Breast epithelium (tissue), 4 donors: ENCODE measurements at regions not wholly inside any gene's neighbourhood (a gene's known extent, or its start where the extent isn't known, plus 50 kb on each side); places are given as distances from the start of the nearest gene placed in this dataset.

ENCODE experiments used
- DNase-seq, 2 donors: peaks; one replicate each; pipeline ENCODE4 v3.0.0-alpha.2; 2019; ENCODE audit warnings: low spot score in 2 of 2
- H3K27ac ChIP-seq, 2 donors: fragments of 200-600 bp; sonication (generic) in 1 of 2; one replicate each; pipeline ENCODE4 v1.5.1; 2016 to 2019; ENCODE audit warnings: mild to moderate bottlenecking in 1 of 2
- H3K27me3 ChIP-seq, 2 donors: fragments of 200-600 bp; sonication (generic) in 1 of 2; one replicate each; pipeline versions ENCODE4 v1.5.1 to v1.6.0; 2017 to 2019; ENCODE audit warnings: control low read depth in 1 of 2, mild to moderate bottlenecking in 1 of 2
- H3K36me3 ChIP-seq: fragments of 200-600 bp; one replicate; pipeline ENCODE4 v1.5.1; 2019
- H3K4me1 ChIP-seq, 2 donors: fragments of 200-600 bp; sonication (generic); one replicate each; pipeline ENCODE4 v1.5.1; 2016 to 2019; ENCODE audit warnings: control low read depth in 1 of 2
- H3K4me3 ChIP-seq, 3 donors: fragments of 200-600 bp; sonication (generic); 1 replicate in 2 of 3; 2 replicates in 1 of 3; pipeline ENCODE4 v1.5.1; 2016 to 2019; ENCODE audit warnings: mild to moderate bottlenecking in 3 of 3, moderate library complexity in 2 of 3
- H3K9me3 ChIP-seq, 2 donors: fragments of 200-600 bp; sonication (generic) in 1 of 2; one replicate each; pipeline ENCODE4 v1.5.1; 2016 to 2019; ENCODE audit warnings: control low read depth in 1 of 2
- POLR2A ChIP-seq: fragments of 450-650 bp; IDR thresholded peaks from one replicate; pipeline ENCODE4 v1.6.1; 2016; ENCODE audit warnings: antibody characterized with exemption, mild to moderate bottlenecking, moderate library complexity
- POLR2AphosphoS5 ChIP-seq, 3 donors: sonication (generic); formaldehyde crosslinking; IDR thresholded peaks; one replicate each; pipeline ENCODE4 v1.6.1; 2017; ENCODE audit warnings: antibody characterized with exemption in 3 of 3
- intact Hi-C: fragments of 100-400 bp; cut with DNase I; formaldehyde crosslinking; loops from one replicate; pipeline ENCODE4 v1.15.1; 2023; ENCODE audit warnings: low total_unique reads
- TF ChIP-seq, protein P1 (sequence below), 3 donors: fragments of 450-650 bp; IDR thresholded peaks; one replicate each; pipeline ENCODE4 v1.5.1; 2016 to 2017; ENCODE audit warnings: antibody characterized with exemption in 3 of 3, mild to moderate bottlenecking in 3 of 3, moderate library complexity in 3 of 3

DNA sequence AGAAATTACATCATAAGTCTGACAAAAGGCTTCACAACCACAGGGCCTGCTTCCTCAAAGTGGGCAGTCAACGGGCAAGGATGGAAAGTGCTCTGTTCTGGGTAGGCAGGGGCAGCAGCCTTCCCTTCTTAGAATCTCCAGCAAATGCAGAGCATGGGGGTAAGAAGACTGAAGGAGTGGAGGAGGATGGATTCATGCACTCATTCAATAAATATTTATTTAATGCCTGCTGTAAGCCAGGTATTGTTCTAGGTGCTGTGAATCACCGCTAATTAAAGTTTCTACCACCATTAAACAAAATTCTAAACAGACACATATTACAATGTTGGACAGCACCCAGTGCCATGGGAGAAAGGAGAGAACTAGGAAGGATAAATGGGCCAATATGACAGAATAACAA lies 195.6 kb downstream of the ELAVL2 start:
- intact Hi-C loops, result no loop called here
- H3K4me3 ChIP-seq, result no peak overlapping the region
- H3K27me3 ChIP-seq, result no peaks in the 10 kb centered on the region
- no peak overlapping the region for H3K27ac ChIP-seq
- TF ChIP-seq POLR2A (no peak), POLR2AphosphoS5 (IDR thresholded peaks at IDR 0.05) (no peak)
- TF ChIP-seq, protein P1, sequence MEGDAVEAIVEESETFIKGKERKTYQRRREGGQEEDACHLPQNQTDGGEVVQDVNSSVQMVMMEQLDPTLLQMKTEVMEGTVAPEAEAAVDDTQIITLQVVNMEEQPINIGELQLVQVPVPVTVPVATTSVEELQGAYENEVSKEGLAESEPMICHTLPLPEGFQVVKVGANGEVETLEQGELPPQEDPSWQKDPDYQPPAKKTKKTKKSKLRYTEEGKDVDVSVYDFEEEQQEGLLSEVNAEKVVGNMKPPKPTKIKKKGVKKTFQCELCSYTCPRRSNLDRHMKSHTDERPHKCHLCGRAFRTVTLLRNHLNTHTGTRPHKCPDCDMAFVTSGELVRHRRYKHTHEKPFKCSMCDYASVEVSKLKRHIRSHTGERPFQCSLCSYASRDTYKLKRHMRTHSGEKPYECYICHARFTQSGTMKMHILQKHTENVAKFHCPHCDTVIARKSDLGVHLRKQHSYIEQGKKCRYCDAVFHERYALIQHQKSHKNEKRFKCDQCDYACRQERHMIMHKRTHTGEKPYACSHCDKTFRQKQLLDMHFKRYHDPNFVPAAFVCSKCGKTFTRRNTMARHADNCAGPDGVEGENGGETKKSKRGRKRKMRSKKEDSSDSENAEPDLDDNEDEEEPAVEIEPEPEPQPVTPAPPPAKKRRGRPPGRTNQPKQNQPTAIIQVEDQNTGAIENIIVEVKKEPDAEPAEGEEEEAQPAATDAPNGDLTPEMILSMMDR (IDR thresholded peaks at IDR 0.05), result no peak
- H3K4me1 ChIP-seq, result no peaks in the 10 kb centered on the region
- no peaks in the 10 kb centered on the region for H3K9me3 ChIP-seq
- no peak for DNase-seq
- no peaks in the 10 kb centered on the region for H3K36me3 ChIP-seq

GRCh38 chr9:23635276-23635675 lies 190.8 kb downstream of the ELAVL2 start:
- no peaks in the 10 kb centered on the region for H3K9me3 ChIP-seq
- TF ChIP-seq POLR2A (no peak), POLR2AphosphoS5 (IDR thresholded peaks at IDR 0.05) (no peak)
- TF ChIP-seq, protein P1 (IDR thresholded peaks at IDR 0.05), result no peak
- no peak overlapping the region for H3K27ac ChIP-seq
- H3K27me3 ChIP-seq, result no peaks in the 10 kb centered on the region
- no peak overlapping the region for H3K4me3 ChIP-seq
- DNase-seq, result no peak
- intact Hi-C loops, result no loop called here
- no peaks in the 10 kb centered on the region for H3K4me1 ChIP-seq
- no peaks in the 10 kb centered on the region for H3K36me3 ChIP-seq

- intact Hi-C loops, result no loop called here
Measured at GRCh38 chr9:23636199-23636598, 189.8 kb downstream of the ELAVL2 start.

DNA sequence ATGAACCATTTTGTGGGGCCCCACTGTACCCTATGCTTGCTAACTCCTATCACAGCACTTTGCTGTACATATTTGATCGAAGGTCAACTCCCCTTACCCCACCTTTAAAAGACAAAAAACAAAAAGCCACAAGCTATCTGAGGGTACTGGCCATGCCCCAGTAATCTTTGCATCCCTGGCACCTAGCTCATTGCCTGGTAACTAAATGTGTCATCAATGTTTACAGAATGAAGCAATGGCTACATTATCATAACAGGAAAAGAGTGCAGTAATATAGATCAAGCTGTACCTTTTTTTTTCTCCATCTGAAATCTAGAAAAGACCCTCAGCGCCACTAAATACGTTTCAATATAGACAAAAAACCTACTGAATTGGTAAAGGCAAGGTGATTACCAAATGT lies 188.0 kb downstream of the ELAVL2 start:
- H3K9me3 ChIP-seq, result no peaks in the 10 kb centered on the region
- no peak for DNase-seq
- H3K27me3 ChIP-seq, result no peaks in the 10 kb centered on the region
- no peaks in the 10 kb centered on the region for H3K36me3 ChIP-seq
- no peak overlapping the region for H3K4me3 ChIP-seq
- no peak for TF ChIP-seq POLR2AphosphoS5 (IDR thresholded peaks at IDR 0.05)
- TF ChIP-seq, protein P1 (IDR thresholded peaks at IDR 0.05), result no peak
- TF ChIP-seq POLR2A, result no peak
- intact Hi-C loops, result no loop called here
- no peaks in the 10 kb centered on the region for H3K4me1 ChIP-seq
- H3K27ac ChIP-seq, result no peak overlapping the region

More at GRCh38 chr9:23636199-23636598, 189.8 kb downstream of the ELAVL2 start:
- no peaks in the 10 kb centered on the region for H3K9me3 ChIP-seq
- TF ChIP-seq POLR2A (no peak), POLR2AphosphoS5 (IDR thresholded peaks at IDR 0.05) (no peak)
- TF ChIP-seq, protein P1 (IDR thresholded peaks at IDR 0.05), result no peak
- H3K4me3 ChIP-seq, result no peak overlapping the region
- DNase-seq, result no peak
- no peaks in the 10 kb centered on the region for H3K27me3 ChIP-seq
- H3K4me1 ChIP-seq, result no peaks in the 10 kb centered on the region
- H3K27ac ChIP-seq, result no peak overlapping the region
- H3K36me3 ChIP-seq, result no peaks in the 10 kb centered on the region

DNA sequence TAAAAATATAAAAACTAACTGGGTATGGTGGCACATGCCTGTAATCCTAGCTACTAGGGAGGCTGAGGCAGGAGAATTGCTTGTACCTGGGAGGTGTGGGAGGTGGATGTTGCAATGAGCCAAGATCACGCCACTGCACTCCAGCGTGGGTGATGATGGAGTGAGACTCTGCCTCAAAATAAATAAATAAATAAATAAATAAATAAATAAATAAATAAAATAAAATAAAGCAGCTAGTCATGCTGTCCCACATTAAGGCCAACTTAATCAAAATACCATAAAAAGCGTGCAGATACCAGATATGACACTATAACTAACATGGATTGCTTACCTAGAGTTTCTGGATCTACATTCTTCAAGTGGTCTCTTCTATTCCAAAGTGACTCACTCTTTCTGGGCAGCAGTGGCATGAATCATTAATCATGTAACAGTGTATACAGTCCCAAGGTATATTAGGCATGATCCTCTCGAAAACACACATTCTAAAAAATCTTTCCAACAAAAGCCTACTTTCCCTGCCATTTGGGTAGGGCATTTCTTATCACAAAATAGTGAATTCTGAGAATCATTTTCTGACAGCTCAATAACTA lies 187.1 kb downstream of the ELAVL2 start:
- H3K9me3 ChIP-seq, result no peaks in the 10 kb centered on the region
- TF ChIP-seq POLR2A (no peak), POLR2AphosphoS5 (IDR thresholded peaks at IDR 0.05) (no peak)
- TF ChIP-seq, protein P1 (IDR thresholded peaks at IDR 0.05), result no peak
- intact Hi-C loops, result no loop called here

More for the DNA sequence above, 187.1 kb downstream of the ELAVL2 start:
- Histone ChIP-seq H3K36me3 (no peaks in the 10 kb centered on the region), H3K4me3 (no peak overlapping the region), H3K27ac (no peak overlapping the region), H3K4me1 (no peaks in the 10 kb centered on the region), H3K27me3 (no peaks in the 10 kb centered on the region)
- DNase-seq, result no peak
